OCI-LY3 (cell line): ENCODE measurements at regions not wholly inside any gene's neighbourhood (a gene's known extent, or its start where the extent isn't known, plus 50 kb on each side); places are given as distances from the start of the nearest gene placed in this dataset.

Experiments
- CTCF ChIP-seq: fragments of 200-600, 300-600 bp; sonication (generic); IDR thresholded peaks from 2 replicates; pipeline ENCODE4 v1.5.1; 2014; ENCODE audit warnings: antibody characterized with exemption, low read length, low read depth
- EZH2phosphoT487 ChIP-seq: fragments of 200-600 bp; shearing (Covaris generic); IDR thresholded peaks from 2 replicates; pipeline ENCODE4 v1.6.1; 2018; ENCODE audit warnings: antibody characterized with exemption, mixed run types, low read depth

- TF ChIP-seq CTCF (no peak), EZH2phosphoT487 (no peak)
Observed at GRCh38 chrY:19268331-19268730, 476.2 kb downstream of the KDM5D start.
